MM.1S (cell line): ENCODE measurements at regions not wholly inside any gene's neighbourhood (a gene's known extent, or its start where the extent isn't known, plus 50 kb on each side); places are given as distances from the start of the nearest gene placed in this dataset.

Source experiments
- EZH2 ChIP-seq: fragments of 300-600 bp; sonication (generic); optimal IDR thresholded peaks from 2 replicates; pipeline ENCODE3; 2017; ENCODE audit warnings: low read depth, mild to moderate bottlenecking, antibody characterized with exemption, low read length, mixed read lengths
- EZH2phosphoT487 ChIP-seq: fragments of 300-600 bp; sonication (generic); IDR thresholded peaks from 2 replicates; pipeline ENCODE4 v1.6.1; 2018; ENCODE audit warnings: antibody characterized with exemption, low read length
- TF ChIP-seq, protein P1 (sequence below): fragments of 300-600 bp; sonication (generic); IDR thresholded peaks from 2 replicates; pipeline ENCODE4 v1.5.1; 2016; ENCODE audit warnings: antibody characterized with exemption, low read length, mixed read lengths

DNA sequence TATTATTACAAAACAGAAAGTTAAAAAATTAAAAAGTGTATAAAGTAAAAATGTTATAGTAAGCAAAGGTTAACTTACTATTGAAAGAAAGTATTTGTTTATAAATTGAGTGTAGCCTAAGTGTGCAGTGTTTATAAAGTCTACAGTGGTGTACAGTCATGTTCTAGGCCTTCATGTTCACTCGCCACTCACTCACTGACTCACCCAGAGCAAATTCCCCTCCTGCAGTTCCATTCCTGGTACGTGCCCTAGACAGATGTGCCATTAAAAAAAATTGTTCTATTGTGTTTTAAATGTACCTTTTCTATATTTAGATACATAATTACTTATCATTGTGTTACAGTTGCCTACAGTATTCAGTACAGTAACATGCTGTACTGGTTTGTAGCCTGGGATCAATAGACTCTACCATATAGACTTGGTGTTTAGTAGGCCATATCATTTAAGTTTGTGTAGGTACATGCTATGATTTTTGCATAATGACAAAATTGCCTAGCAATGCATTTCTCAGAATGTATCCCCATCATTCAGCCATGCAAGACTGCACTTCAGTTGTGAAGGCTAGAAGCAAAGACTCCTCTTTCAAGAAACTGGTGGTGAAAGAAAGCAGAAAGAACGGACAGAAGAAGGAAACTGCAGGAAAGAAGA lies 100.6 kb downstream of the DACT1 start:
- TF ChIP-seq EZH2 (no peak), EZH2phosphoT487 (no peak)
- TF ChIP-seq, protein P1, sequence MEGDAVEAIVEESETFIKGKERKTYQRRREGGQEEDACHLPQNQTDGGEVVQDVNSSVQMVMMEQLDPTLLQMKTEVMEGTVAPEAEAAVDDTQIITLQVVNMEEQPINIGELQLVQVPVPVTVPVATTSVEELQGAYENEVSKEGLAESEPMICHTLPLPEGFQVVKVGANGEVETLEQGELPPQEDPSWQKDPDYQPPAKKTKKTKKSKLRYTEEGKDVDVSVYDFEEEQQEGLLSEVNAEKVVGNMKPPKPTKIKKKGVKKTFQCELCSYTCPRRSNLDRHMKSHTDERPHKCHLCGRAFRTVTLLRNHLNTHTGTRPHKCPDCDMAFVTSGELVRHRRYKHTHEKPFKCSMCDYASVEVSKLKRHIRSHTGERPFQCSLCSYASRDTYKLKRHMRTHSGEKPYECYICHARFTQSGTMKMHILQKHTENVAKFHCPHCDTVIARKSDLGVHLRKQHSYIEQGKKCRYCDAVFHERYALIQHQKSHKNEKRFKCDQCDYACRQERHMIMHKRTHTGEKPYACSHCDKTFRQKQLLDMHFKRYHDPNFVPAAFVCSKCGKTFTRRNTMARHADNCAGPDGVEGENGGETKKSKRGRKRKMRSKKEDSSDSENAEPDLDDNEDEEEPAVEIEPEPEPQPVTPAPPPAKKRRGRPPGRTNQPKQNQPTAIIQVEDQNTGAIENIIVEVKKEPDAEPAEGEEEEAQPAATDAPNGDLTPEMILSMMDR, result no peak
